OCI-LY7 (cell line): ENCODE measurements at regions not wholly inside any gene's neighbourhood (a gene's known extent, or its start where the extent isn't known, plus 50 kb on each side); places are given as distances from the start of the nearest gene placed in this dataset.

Experiments
- CTCF ChIP-seq: fragments of 200-600 bp; sonication (generic); conservative IDR thresholded peaks from 2 replicates; pipeline ENCODE4 v1.5.1; 2014; ENCODE audit warnings: mild to moderate bottlenecking, antibody characterized with exemption, low read length, moderate library complexity, mixed read lengths
- EZH2phosphoT487 ChIP-seq: fragments of 200-600 bp; sonication (generic); IDR thresholded peaks from 2 replicates; pipeline ENCODE4 v1.6.1; 2018; ENCODE audit warnings: low read depth, borderline replicate concordance, mild to moderate bottlenecking, mixed run types, antibody characterized with exemption, low read length, moderate library complexity, mixed read lengths

GRCh38 chr3:118775021-118775420 is 259.6 kb downstream of the IGSF11 start:
- TF ChIP-seq CTCF (no peak), EZH2phosphoT487 (no peak)
